Activated effector memory CD4-positive, alpha-beta T cell treated with Interleukin-2 at 50 U/mL for 16 hours (primary cell): ENCODE measurements at regions not wholly inside any gene's neighbourhood (a gene's known extent, or its start where the extent isn't known, plus 50 kb on each side); places are given as distances from the start of the nearest gene placed in this dataset.
"Not testable (repeated sequence)": the region's sequence is repeated elsewhere in the genome, so short reads cannot be mapped to it uniquely, and the experiment has no call there.

Experiments
- DNase-seq: peaks from one replicate; pipeline ENCODE4 v3.0.0-alpha.2; 2020

DNA sequence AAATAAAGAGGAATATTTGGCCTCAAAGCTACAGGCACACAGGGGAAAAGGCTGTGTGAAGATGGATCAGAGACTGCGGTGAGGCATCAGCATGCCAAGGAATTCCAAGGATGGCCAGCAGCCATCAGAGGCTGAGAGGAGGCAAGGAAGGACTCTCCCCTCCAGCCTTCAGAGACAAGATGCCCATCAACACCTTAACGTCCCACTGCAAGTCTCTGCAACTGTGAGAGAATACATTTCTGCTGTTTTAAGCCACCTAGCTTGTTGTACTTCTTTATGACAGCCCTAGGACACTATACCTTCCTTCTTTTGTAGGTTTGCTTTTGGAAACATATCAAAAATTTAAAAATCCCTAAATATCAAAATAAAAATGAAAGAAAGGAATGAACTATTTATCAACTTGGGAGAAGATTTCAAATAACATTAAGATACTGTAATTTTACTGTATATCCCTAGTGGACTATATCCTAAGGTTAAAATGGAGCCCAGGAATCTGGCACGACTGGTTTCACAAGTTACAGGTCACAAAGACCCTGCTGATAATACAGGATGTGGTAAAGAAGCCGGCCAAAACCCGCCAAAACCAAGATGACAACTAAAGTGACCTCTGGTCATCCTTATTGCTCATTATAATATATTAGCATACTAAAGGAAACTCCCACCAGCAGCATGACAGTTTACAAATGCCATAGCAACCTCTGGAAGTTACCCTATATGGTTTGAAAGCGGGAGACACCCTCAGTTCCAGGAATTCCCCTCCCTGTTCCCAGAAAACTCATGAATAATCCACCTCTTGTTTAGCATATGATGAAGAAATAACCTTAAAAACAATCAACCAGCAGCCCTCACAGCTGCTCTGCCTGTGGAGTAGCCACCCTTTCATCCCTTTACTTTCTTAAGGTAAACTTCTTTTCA lies 185.2 kb downstream of the AVL9 start:
- no peak for DNase-seq

DNA sequence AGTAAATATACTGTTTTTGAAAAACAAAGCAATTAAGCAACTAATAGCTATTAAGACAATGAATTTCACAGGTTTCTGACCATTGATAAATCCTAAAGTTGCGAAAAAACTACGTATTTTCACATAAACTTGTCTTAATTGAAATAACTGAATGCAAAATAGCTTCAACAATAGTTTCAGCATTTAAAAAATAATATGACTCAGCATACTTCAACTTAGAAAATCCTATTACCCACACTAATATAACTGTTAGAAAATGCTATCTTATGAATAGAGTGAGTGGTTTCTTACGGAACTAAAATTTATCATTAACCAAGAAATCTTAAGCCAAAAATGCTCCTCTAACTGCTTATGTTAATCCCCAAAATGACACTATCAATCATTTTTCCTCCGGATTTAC lies 183.9 kb downstream of the AVL9 start:
- no peak for DNase-seq

DNA sequence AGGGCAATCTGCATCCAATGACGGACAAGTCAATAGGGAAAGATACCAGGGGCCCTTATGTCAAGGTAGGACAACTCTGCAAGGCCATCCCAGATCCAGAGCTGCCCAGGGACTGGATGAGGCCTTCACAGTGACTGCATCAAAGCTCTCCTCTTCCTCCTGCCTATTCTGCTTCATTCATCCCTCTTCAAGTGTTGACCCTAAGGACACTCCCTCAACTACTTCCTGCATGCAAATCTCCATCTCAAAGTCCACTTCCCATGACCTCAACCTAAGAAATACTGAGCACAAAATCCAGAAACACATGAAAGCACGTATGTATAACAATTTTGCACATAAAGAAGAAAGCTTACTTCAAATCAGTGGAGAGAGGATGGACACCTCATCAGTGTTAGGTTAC lies 182.3 kb downstream of the AVL9 start:
- DNase-seq = no peak

DNA sequence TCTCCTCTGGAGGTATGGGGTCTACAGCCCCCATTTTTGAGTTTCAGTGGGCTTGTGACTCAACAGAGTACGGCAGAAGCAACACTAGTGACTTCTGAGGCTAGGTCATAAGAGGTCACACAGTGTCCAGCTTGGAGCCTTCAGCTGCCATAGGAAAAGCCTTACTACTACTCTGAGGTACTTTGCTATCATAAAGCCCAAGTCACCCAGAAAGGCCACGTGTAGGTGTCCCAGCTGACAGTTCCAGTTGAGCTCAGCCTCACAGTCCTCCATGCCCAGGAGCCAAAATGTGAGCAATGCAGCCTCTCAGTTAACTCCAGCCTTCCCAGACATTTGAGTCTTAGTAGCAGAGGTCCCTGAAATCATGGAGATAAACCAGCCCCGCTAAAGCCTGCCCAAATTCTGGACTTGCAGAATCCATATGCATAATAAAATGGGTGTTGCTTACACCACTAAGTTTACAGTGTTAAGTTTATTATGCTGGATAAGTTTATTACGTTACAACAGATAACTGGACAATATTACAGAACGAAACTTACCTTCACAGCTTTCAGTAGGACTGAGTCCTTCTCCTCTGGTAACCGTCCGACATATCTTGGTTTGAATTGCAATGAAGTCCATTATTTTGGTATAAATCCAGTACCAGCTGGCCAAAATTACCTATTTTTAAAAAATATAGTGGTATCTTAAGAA lies 181.1 kb downstream of the AVL9 start:
- no peak for DNase-seq

DNA sequence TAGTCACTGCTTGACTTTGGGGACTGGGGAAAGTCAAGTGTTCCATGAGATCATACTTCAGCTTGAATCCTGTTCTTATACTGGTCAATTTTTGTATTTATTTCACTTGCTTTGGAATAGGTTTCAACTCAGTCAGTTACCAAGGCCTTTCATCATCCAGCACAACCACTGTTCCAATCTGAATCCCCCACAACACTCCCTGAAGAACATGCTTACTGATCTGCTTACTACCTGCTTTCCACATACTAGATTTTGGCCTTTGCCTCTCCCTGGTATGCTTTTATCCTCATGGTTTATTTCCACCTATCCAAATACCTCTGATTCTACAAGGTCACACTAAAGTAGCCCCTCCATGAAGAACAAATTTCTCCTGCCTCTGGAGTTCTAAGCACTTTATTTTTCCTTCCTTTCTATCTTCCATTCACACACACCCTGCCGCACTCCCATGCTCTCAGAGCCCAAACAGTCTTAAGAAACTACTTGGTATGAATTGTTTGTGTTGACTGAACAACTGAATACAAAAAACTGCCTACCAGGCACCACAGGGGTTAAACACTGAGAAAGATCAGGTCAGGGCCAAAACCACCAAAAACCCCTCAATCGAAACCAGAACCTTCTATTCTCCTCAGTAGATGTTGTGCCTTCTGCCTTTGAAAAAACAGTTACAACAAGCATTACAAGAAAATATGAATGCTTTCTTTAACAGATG lies 178.1 kb downstream of the AVL9 start:
- no peak for DNase-seq

DNA sequence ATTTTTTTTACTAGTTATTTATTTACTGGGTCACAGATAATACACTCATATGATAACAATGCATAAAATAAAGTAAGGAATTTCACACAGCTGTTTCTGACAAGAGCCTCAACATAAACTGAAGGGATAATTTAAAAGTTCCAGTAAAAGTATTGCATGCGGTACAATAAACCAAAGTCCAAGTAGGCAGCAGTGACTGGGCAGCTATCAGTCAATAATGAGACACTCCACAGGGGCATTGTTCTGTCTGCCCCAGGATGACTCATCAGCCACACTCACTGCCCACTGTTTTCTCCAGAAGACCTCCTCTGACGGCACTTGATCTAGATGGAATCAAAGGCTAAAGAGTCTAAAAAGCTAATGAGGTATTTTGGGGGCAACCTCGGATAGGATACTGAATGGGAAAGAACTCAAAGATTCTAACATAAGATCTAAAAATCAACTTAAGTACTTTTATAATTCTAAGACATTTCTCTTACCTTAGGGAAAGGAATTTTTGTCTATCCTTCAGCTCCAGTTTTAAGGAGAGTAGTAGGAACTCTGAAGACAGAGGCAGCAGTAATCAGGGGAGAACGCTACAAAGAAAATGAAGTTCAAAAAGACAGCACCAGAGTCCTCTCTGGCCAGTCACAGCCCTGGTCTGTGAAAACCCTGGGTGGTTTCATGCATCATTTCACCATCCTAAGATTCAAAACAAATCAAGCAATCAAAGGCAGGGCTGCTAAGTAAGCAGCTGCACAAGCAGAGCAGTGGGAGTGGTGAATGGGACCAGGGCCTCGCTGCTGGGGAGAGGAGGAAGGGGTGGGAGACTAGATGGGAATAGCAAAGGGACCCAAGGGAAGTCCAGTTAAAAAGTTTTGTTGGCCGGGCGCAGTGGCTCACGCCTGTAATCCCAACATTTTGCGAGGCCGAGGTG lies 175.1 kb downstream of the AVL9 start:
- DNase-seq = no peak

DNA sequence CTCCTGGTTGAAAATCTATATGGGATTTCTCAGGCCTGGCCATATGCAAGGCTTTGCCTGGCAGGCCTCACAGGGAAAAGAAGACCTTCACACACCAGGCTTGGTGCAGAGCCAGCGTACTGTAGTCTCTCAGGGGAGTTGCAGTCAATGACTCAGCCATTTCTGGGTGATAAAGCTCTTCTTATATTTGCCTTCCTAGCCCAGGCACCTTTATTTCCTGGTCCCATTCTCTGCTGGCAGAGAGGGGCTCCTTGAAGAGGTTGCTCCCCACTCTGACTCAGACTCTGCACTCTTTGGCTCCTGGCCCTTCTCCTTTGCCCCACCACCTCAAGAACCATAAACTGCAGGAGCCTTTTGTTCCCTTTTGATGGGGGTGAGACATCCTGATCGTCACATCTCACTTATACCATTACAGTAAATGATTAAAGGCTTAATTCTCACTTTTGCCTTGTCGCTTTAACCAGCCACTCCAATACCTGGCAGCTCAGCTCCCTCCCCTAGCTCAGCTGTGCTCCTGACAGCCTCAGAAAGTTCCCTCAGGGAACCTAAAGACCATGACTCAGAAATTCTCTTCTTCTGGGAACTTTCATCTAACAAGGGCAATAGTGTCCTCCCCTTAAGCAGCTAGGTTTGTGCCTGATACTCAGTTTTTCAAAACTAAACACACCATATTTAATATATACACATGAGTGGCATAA lies 174.0 kb downstream of the AVL9 start:
- not testable (repeated sequence) for DNase-seq

DNA sequence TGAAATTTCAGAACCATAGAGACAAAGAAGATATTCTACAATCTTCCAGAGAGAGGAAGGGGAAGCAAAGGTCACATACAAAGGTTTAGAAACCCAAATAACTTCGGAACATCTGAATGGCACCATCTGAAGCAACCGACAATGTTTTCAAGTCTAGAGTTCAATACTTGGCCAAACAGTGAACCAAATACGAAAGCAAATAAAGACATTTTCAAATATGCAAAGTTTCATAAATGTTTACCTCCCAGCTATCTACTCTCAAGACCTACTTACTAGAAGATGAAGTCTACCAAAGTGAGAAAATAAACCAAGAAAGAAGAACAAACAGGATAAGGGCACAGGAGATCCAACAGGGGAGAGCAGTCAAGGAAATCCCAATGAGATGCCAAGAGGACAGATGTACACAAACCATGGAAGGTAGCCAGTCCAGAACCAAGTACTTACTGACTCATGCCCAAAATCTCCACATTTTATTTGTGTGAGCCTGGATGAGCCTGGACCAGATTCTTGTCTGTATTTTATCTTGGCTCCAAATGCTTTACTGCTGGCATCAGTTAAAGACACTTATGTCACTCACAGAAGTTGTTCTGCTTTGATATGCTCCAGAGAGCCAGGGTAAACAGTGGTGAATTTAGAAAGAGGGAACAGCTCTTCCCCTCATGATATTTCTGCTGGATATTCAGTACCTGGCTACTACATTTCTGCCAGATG lies 173.3 kb downstream of the AVL9 start:
- not testable (repeated sequence) for DNase-seq

DNA sequence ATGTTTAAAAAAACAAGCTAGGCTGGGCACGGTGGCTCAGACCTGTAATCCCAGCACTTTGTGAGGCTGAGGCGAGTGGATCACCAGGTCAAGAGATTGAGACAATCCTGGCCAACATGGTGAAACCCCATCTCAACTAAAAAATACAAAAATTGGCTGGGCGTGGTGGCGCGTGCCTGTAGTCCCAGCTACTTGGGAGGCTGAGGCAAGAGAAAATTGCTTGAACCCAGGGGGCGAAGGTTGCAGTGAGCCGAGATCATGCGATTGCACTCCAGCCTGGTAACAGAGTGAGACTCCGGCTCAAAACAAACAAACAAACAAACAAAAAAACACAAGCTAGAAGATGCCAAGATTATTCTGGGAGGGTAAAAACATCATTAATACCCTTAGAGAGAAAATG lies 172.3 kb downstream of the AVL9 start:
- not testable (repeated sequence) for DNase-seq

DNA sequence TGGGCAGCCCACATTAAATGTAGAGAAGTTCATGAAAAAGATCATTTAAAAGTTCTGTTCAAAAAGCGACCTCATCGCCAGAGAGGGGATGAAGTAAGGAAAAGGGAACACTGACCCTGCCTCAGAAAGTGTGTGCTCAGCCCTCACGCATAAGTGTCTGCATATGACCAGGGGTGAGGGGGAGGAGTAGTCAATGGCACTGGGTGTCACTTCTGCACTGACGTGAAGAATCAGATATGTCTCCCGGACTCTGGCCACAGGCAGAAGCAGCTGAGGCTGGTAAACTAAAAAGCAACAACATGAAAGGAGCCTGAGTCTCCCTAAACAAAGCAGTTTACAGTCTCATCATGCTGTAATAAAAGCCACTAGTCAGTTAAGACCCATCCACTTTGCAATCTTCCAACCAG lies 168.5 kb downstream of the AVL9 start:
- DNase-seq = not testable (repeated sequence)

DNA sequence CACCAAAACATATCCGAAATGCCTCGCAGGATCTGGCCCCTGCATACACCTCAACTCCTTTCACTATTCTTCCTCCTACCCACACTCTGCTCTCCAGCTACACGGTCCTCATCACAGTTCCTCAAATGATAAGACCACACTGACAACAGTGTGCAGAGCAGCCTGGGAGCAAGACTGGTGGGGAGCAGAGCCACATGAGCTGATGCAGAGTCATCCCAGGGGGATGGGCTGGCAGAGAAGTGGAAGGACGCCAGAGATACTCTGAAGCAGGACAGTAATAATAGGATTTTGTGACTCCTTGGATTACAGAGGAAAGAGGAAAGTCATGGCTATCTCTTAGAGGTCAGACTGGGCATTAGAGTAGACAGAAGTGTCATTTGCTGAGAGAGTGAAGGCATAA lies 167.2 kb downstream of the AVL9 start:
- not testable (repeated sequence) for DNase-seq

DNA sequence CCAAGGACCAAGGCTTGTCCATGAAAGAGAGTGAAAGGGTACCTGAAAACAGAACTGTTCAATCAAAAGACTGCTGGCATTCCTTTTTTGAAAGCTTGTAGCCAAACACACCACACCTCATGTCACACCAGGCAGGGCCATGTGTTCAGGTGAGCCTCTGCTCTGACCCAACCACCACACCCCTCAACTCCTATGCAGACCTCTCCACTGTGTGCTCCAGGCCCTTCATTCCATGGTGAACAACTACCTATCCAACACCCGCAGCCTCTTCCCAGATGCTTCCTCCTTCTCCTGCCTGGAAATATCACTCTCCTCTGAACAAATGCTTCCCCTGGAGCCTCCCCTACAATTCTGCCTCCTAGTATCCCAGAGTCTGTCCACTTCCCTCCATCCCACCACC lies 166.6 kb downstream of the AVL9 start:
- DNase-seq = no peak

DNA sequence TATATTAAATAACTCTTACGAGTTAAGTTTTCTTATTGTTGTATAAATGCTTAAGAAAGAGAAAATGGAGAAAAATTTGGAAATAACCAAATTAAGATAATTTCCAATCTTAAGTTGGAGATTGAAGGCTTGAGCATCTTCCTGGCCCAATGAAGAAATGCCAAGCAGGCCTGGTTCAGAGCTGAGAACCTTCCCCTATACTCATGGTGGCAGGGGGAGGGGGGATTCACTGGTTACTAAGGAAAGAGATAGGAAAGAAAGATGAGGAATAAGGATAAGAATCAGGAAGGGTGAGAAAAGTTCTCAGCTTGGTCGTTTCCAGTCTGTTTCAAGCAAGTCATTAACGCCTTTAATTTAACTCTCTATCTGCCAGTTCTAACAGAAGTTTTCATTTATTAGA lies 166.2 kb downstream of the AVL9 start:
- no peak for DNase-seq

DNA sequence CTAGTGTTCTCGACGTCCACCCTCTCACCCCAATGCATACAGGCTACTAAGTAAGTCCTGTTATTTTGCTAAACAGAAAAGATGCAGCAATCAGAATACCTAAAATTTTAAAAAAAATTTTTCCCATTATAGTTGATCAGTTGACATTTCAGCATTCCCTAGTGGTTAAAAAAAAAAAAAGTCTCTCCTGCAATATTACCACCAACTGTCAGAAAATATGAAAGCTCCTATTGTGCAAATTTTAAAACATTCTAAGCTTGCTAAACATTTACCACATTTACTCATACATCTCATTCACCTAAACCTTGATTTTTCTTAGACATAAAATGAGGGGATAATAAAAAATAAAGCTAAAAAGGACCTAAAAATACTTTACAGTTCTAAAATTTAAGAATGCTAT lies 165.6 kb downstream of the AVL9 start:
- no peak for DNase-seq

DNA sequence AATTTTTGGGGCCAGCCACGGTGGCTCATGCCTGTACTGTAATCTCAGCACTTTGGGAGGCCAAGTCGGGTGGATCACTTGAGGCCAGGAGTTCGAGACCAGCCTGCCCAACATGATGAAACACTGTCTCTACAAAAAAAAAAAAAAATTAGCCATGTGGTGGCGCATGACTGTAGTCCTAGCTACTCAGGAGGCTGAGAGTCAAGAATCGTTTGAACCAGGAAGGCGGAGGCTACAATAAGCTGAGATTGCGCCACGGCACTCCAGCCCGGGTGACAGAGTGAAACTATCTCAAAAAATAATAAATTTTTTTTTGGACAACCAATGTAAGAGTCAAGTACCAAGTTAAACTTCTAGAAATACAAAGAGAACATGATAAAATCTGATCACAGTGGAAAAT lies 164.6 kb downstream of the AVL9 start:
- no peak for DNase-seq

DNA sequence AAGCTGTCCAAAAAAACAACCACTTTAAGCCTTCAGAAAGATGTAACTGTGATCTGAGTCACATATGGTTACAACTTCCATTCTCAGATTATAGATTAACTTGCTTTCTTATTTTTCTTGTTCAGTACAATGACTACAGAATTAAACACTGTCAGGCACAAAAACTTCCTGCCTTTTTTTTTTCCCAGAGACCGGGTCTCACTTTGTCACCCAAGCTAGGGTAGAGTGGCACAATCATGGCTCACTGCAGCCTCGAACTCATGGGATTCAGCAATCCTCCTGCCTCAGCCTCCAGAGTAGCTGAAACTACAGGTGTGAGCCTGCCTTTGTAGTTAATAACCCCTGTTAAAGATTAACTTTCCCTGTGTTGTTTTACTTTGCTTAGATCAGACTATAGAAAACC lies 163.2 kb downstream of the AVL9 start:
- DNase-seq = no peak

DNA sequence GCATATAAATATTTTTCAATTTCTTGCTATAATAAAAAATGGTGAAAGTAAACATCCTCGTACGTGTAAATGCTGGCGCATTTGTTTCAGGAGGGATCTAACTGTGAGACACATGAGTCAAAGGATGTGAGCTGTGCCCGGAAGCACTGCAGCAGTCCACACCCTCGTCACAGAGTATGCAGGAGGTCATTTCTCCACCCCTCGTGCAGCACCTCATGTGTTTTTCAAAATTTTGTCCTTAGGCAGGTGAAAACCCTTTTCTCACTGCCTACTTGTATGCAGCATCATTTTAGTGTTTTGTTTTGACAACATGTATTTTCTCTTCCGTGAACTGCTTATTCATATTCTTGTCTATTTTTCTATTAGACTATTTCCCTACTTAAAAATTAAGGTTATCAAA lies 162.7 kb downstream of the AVL9 start:
- no peak for DNase-seq

DNA sequence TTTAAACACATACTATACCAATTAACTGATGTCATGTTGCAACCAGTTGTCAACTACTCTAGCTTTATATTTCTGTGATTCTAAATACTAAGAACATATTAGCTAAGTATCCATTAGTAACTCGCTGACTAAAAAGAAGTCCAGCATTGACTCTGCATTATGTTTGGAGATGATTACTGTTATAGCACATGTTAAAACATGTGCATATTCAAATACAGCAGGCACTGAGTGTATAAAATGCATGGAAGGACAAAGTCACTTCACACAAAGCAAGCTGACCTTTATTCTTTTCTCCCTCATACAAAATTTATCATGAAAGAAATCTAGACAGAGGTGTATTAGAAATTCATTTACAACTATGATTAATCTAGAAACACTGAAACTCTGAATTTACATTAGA lies 159.3 kb downstream of the AVL9 start:
- not testable (repeated sequence) for DNase-seq

DNA sequence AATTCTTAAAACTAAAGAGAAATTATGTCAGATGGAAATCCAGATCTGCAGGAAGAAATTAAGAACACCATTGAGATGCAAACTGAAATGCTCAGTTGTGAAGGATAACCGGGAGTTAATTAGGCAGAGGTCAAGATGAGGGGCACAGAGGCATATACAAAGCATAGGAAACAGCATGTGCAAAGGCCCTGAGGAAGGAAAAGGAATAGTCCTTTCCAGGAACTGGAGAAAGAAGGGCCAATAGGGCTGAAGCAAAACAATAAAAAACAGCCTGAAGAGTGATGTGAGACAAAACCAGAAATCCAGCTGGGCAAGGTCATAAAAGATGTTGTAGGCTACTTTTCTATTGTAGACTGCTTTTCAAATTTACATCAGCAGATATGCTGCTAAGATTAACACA lies 155.1 kb downstream of the AVL9 start:
- DNase-seq = not testable (repeated sequence)

DNA sequence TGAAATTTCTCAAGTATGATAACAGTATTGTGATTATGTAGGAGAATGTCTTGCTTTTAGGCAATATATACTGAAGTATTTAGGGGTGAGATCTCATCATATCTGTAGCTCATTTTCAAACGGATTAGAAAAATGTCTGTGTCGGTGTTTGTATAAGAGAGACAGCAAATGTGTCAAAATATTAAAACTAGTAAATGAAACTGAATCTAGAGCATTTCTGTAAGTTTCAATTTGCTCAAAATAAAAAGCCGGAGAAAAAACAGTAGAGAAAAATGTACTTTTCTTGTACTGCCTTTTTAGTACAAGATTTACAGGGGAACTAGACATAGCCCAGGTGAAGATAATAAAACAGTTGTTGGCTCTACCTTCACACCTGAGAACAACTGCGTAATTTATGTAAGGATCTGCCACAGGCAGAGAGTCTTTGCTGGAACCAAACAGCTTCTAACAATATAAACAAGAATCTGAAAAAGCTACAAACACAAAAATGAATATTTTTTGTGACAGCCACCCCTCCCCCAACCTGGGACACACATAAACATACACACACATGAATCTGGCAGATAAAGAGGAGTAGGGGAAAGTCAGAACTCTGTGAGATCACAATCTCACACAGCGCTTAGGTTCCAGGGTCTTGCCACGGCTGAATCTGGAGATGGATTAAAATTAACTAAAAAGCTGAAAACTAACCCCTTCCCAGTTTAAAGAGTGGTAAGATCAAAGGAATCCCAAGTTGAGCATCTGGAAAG lies 153.3 kb downstream of the AVL9 start:
- DNase-seq = no peak
